ENCODE measurements at regions not wholly inside any gene's neighbourhood (a gene's known extent, or its start where the extent isn't known, plus 50 kb on each side); places are given as distances from the start of the nearest gene placed in this dataset.

DNA sequence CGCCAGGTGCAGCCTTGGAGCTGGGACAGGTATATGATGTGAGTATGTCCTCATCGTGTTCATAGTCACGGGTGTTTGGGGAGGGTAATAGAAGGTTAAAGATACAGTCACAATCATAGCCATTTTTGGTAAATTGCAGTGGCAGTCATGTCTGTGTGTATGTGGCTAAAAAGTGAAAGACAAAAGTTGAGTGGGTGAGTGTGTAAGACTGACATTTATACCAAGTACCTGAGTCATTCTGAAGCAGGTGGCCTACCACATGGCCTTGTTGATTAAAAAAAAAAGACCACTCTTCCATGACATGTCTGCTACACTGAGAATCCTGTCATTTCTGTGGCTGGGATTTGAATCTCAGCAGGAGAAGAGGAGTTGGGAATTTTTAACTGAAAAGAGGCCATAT, 181.9 kb downstream of the SCP2D1 start:
- WGBS (ENCODE audit: insufficient coverage) = 100% methylated on average over 1 of the region's 3 CpGs
- no peaks in the 10 kb centered on the region for H3K36me3 ChIP-seq (ENCODE audit: control insufficient read depth in 4 of 4, insufficient read depth in 4 of 4, low read length in 3 of 4)
- POLR2A ChIA-PET = no interaction called here
- CTCF ChIA-PET = no interaction called here
- no peak overlapping the region for H3K4me3 ChIP-seq (ENCODE audit: control insufficient read depth in 1 of 7, extremely low read depth in 1 of 7, insufficient read depth in 4 of 7, low read depth in 2 of 7, low read length in 6 of 7)
- no peaks in the 10 kb centered on the region for H3K4me1 ChIP-seq (ENCODE audit: control extremely low read depth in 1 of 4, control insufficient read depth in 4 of 4, insufficient read depth in 4 of 4, low read length in 3 of 4)
- DNase-seq = no peak
- no peaks in the 10 kb centered on the region for H3K27me3 ChIP-seq (replicated peaks in 2 of 5; ENCODE audit: control insufficient read depth in 4 of 5, insufficient read depth in 5 of 5, low read length in 4 of 5)
- no peak overlapping the region for H3K27ac ChIP-seq (ENCODE audit: insufficient read depth in 1 of 2, low read depth in 1 of 2, low read length in 2 of 2, poor library complexity in 1 of 2, severe bottlenecking in 2 of 2)
- peaks cover 0 to 5% (median 0%) of the 10 kb centered on the region in 5 experiments for H3K9me3 ChIP-seq (ENCODE audit: control extremely low read depth in 1 of 5, control insufficient read depth in 4 of 5, insufficient read depth in 2 of 5, low read depth in 1 of 5, low read length in 4 of 5)

DNA sequence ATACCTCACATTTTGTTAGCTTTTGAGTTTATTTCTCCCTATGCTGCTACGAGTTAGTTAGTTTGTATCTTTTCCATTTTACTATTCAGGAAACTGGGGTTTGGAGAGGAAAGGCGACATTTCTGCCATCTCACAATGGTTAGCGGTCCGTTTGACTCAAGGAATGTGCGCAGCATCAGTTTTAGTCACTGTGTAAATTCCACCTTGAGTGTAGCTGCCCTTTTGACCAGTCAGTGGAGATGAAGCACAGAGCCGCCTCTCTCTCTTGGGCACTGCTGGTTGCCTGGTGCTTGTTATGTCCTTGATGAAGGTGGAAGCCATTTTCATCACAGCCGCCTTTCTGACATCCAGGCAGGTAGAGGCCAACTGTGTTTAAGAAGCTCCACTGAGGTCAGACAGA, 185.5 kb downstream of the SCP2D1 start:
- Histone ChIP-seq H3K36me3 (ENCODE audit: control insufficient read depth in 4 of 4, insufficient read depth in 4 of 4, low read length in 3 of 4) (no peaks in the 10 kb centered on the region), H3K4me1 (ENCODE audit: control extremely low read depth in 1 of 4, control insufficient read depth in 4 of 4, insufficient read depth in 4 of 4, low read length in 3 of 4) (no peaks in the 10 kb centered on the region), H3K27ac (ENCODE audit: insufficient read depth in 1 of 2, low read depth in 1 of 2, low read length in 2 of 2, poor library complexity in 1 of 2, severe bottlenecking in 2 of 2) (no peak overlapping the region), H3K27me3 (replicated peaks in 2 of 5; ENCODE audit: control insufficient read depth in 4 of 5, insufficient read depth in 5 of 5, low read length in 4 of 5) (peaks cover 0 to 2% (median 0%) of the 10 kb centered on the region in 5 experiments), H3K4me3 (ENCODE audit: control insufficient read depth in 1 of 7, extremely low read depth in 1 of 7, insufficient read depth in 4 of 7, low read depth in 2 of 7, low read length in 6 of 7) (no peak overlapping the region), H3K9me3 (ENCODE audit: control extremely low read depth in 1 of 5, control insufficient read depth in 4 of 5, insufficient read depth in 2 of 5, low read depth in 1 of 5, low read length in 4 of 5) (peaks cover 0 to 5% (median 0%) of the 10 kb centered on the region in 5 experiments)
- CTCF ChIA-PET = interaction anchor here (1.2 to 1.3 kb wide), 2 partner anchors 10 to 24 kb away, joined by 3 to 4 read pairs; no protein-coding TSS in a partner anchor
- DNase-seq = no peak
- 94% methylated on average over 7 of the region's 7 CpGs for whole genome bisulfite sequencing (ENCODE audit: insufficient coverage)
- POLR2A ChIA-PET = no interaction called here

DNA sequence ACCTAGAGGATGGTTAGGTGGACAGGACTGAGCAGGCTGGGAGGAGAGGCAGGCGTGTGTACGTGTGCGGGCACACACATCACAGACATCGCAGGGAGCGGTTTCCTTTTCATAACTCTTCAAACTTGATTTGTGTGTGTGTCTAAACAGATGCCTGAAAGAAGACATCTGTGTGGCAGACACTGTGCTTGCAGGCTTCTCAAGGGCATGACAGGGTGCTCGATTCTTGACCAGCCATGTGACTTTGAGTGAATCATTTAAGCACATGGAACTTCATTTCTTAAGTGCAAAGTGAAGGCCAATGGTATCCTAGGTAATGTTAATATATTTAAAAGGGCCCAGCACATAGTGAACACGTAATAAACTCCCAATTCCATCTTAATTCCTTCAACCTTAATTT, 186.5 kb downstream of the SCP2D1 start:
- Histone ChIP-seq H3K9me3 (ENCODE audit: control extremely low read depth in 1 of 5, control insufficient read depth in 4 of 5, insufficient read depth in 2 of 5, low read depth in 1 of 5, low read length in 4 of 5) (peaks cover 0 to 4% (median 0%) of the 10 kb centered on the region in 5 experiments), H3K36me3 (ENCODE audit: control insufficient read depth in 4 of 4, insufficient read depth in 4 of 4, low read length in 3 of 4) (no peaks in the 10 kb centered on the region), H3K27me3 (replicated peaks in 2 of 5; ENCODE audit: control insufficient read depth in 4 of 5, insufficient read depth in 5 of 5, low read length in 4 of 5) (peaks cover 0 to 8% (median 0%) of the 10 kb centered on the region in 5 experiments), H3K4me1 (ENCODE audit: control extremely low read depth in 1 of 4, control insufficient read depth in 4 of 4, insufficient read depth in 4 of 4, low read length in 3 of 4) (no peaks in the 10 kb centered on the region), H3K4me3 (ENCODE audit: control insufficient read depth in 1 of 7, extremely low read depth in 1 of 7, insufficient read depth in 4 of 7, low read depth in 2 of 7, low read length in 6 of 7) (no peak overlapping the region), H3K27ac (ENCODE audit: insufficient read depth in 1 of 2, low read depth in 1 of 2, low read length in 2 of 2, poor library complexity in 1 of 2, severe bottlenecking in 2 of 2) (no peak overlapping the region)
- POLR2A ChIA-PET = no interaction called here
- CTCF ChIA-PET = interaction anchor here (1.2 to 1.3 kb wide), 2 partner anchors 9 to 23 kb away, joined by 3 to 4 read pairs; no protein-coding TSS in a partner anchor
- DNase-seq = no peak
- WGBS (ENCODE audit: insufficient coverage) = 92% methylated on average over 5 of the region's 7 CpGs

DNA sequence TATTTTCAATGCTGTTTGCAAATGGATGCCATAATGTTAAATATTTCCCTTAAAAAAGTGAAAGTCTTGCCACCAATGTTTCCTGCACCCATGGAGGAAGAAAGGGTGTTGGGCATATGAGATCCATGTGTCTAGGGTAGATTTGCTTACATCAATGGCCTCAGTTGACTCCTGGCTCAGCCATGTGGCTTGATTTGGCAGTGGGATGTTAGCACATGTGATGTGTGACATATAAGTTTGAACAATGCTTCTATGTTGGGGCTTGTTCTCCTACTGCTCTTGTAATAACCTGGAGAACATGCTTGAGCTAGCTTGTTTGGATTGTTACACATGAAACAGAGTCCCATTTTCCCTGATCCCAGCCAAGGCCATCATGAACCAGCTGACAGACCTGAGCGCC, 187.6 kb downstream of the SCP2D1 start:
- 100% methylated on average over 1 of the region's 1 CpG for WGBS (ENCODE audit: insufficient coverage)
- no peak for DNase-seq
- CTCF ChIA-PET = no interaction called here

DNA sequence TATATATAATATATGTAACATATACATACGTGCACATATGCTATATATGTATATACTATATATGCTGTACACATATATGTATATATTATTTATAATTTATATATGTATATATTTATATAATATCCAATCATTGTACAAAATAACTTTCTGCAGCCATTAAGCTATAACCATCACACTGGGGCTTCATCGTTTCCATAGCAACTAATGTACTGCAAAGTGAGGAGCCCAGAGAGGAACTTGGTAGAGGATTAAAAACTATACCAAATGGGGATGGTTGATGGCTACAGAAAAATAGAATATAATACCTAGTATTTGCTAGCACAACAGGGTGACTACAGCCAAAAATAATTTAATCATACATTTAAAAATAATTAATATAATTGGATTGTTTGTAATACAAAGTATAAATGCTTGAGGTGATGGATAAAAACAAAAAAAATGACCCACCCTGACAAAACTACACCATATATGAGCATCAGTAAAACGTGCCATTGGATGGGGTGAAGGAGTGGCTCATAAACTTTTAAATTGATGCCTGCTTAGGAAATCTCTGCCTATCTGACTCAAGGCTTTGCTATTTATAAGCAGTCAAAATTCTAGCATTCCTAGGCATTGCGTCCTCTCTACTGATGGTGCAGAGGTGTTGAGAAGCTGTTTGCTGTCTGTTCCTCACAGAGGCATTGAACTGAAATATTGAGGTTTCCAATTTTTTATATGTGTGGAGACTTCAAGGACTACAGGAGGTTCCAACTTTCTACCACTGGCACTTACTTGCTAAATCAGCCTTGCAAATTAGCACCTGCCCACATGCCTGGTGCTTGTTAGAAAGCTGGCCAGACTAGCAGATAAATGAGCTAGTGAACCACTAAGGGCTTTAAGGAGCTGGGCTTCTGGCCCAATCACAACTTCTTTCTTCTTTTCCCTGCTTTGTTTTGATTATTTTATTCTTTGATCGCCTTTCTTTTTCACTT, 190.1 kb downstream of the SCP2D1 start:
- Histone ChIP-seq H3K27ac (ENCODE audit: insufficient read depth in 1 of 2, low read depth in 1 of 2, low read length in 2 of 2, poor library complexity in 1 of 2, severe bottlenecking in 2 of 2) (no peak overlapping the region), H3K4me1 (ENCODE audit: control extremely low read depth in 1 of 4, control insufficient read depth in 4 of 4, insufficient read depth in 4 of 4, low read length in 3 of 4) (no peaks in the 10 kb centered on the region), H3K4me3 (ENCODE audit: control insufficient read depth in 1 of 7, extremely low read depth in 1 of 7, insufficient read depth in 4 of 7, low read depth in 2 of 7, low read length in 6 of 7) (no peak overlapping the region), H3K9me3 (ENCODE audit: control extremely low read depth in 1 of 5, control insufficient read depth in 4 of 5, insufficient read depth in 2 of 5, low read depth in 1 of 5, low read length in 4 of 5) (no peaks in the 10 kb centered on the region), H3K27me3 (replicated peaks in 2 of 5; ENCODE audit: control insufficient read depth in 4 of 5, insufficient read depth in 5 of 5, low read length in 4 of 5) (peaks cover 0 to 8% (median 0%) of the 10 kb centered on the region in 5 experiments), H3K36me3 (ENCODE audit: control insufficient read depth in 4 of 4, insufficient read depth in 4 of 4, low read length in 3 of 4) (no peaks in the 10 kb centered on the region)
- ChIA-PET POLR2A (no interaction called here), CTCF (interaction anchor here (1.3 kb wide), 1 partner anchor 9 kb away, joined by 3 read pairs; no protein-coding TSS in a partner anchor)
- DNase-seq = no peak
- WGBS (ENCODE audit: insufficient coverage) = 100% methylated on average over 2 of the region's 5 CpGs

More for the DNA sequence above, 187.6 kb downstream of the SCP2D1 start:
- Histone ChIP-seq H3K36me3 (ENCODE audit: control insufficient read depth in 4 of 4, insufficient read depth in 4 of 4, low read length in 3 of 4) (no peaks in the 10 kb centered on the region), H3K27me3 (replicated peaks in 2 of 5; ENCODE audit: control insufficient read depth in 4 of 5, insufficient read depth in 5 of 5, low read length in 4 of 5) (peaks cover 0 to 8% (median 0%) of the 10 kb centered on the region in 5 experiments), H3K27ac (ENCODE audit: insufficient read depth in 1 of 2, low read depth in 1 of 2, low read length in 2 of 2, poor library complexity in 1 of 2, severe bottlenecking in 2 of 2) (no peak overlapping the region), H3K4me3 (ENCODE audit: control insufficient read depth in 1 of 7, extremely low read depth in 1 of 7, insufficient read depth in 4 of 7, low read depth in 2 of 7, low read length in 6 of 7) (no peak overlapping the region), H3K4me1 (ENCODE audit: control extremely low read depth in 1 of 4, control insufficient read depth in 4 of 4, insufficient read depth in 4 of 4, low read length in 3 of 4) (no peaks in the 10 kb centered on the region), H3K9me3 (ENCODE audit: control extremely low read depth in 1 of 5, control insufficient read depth in 4 of 5, insufficient read depth in 2 of 5, low read depth in 1 of 5, low read length in 4 of 5) (no peaks in the 10 kb centered on the region)
- POLR2A ChIA-PET = no interaction called here

DNA sequence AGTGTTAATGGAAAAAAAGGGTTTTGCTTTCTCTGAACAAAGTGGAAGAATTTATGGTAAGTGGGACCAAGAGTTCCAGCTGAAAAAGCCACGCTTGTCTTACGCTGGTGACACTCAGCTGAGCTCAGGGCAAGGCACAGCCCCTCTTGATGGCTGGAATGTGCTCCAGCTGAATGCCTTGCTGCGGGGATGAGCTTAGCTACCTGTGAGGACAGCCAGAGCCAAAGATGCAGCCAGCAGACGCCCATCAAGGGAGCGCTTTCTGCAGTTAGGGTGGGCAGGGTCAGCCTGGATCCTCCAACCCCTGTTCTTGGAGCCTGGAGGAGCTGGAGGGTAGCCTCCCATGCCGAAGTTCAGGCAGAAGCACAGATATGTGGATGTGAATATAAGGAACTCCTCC, 191.4 kb downstream of the SCP2D1 start:
- CTCF ChIA-PET = interaction anchor here (1.3 kb wide), 1 partner anchor 11 kb away, joined by 3 read pairs; no protein-coding TSS in a partner anchor

DNA sequence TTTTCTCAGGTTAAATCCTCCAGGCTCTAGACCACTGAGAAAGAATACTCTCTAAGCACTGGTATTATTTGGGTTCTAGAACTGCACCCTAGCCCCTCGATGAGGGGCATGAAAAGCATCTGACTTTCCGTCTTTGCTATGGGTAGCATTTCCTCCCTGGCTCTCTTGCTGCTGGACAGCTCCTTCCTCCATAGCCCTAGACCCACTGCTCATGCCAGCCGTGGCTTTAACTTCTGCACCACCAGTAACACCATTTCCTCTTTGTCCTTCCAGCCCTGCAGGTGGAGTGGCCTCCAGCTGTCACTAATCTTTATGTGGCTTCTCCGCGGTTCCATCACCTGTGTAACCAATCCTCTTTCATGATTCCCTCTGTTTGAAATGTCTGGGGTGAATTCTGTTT, 194.9 kb downstream of the SCP2D1 start:
- peak in 1 of 3 donors; percentile 3 for DNase-seq
- 75% methylated on average over 2 of the region's 5 CpGs for WGBS (ENCODE audit: insufficient coverage)
- ChIA-PET POLR2A (no interaction called here), CTCF (no interaction called here)
- Histone ChIP-seq H3K27me3 (replicated peaks in 2 of 5; ENCODE audit: control insufficient read depth in 4 of 5, insufficient read depth in 5 of 5, low read length in 4 of 5) (peaks cover 0 to 8% (median 0%) of the 10 kb centered on the region in 5 experiments), H3K36me3 (ENCODE audit: control insufficient read depth in 4 of 4, insufficient read depth in 4 of 4, low read length in 3 of 4) (no peaks in the 10 kb centered on the region), H3K4me3 (ENCODE audit: control insufficient read depth in 1 of 7, extremely low read depth in 1 of 7, insufficient read depth in 4 of 7, low read depth in 2 of 7, low read length in 6 of 7) (no peak overlapping the region), H3K27ac (ENCODE audit: insufficient read depth in 1 of 2, low read depth in 1 of 2, low read length in 2 of 2, poor library complexity in 1 of 2, severe bottlenecking in 2 of 2) (no peak overlapping the region), H3K4me1 (ENCODE audit: control extremely low read depth in 1 of 4, control insufficient read depth in 4 of 4, insufficient read depth in 4 of 4, low read length in 3 of 4) (peaks cover 0 to 3% (median 0%) of the 10 kb centered on the region in 4 experiments), H3K9me3 (ENCODE audit: control extremely low read depth in 1 of 5, control insufficient read depth in 4 of 5, insufficient read depth in 2 of 5, low read depth in 1 of 5, low read length in 4 of 5) (no peaks in the 10 kb centered on the region)

More for the DNA sequence above, 191.4 kb downstream of the SCP2D1 start:
- POLR2A ChIA-PET = no interaction called here
- WGBS (ENCODE audit: insufficient coverage) = 94% methylated on average over 5 of the region's 6 CpGs
- Histone ChIP-seq H3K36me3 (ENCODE audit: control insufficient read depth in 4 of 4, insufficient read depth in 4 of 4, low read length in 3 of 4) (no peaks in the 10 kb centered on the region), H3K27me3 (replicated peaks in 2 of 5; ENCODE audit: control insufficient read depth in 4 of 5, insufficient read depth in 5 of 5, low read length in 4 of 5) (peaks cover 0 to 8% (median 0%) of the 10 kb centered on the region in 5 experiments), H3K27ac (ENCODE audit: insufficient read depth in 1 of 2, low read depth in 1 of 2, low read length in 2 of 2, poor library complexity in 1 of 2, severe bottlenecking in 2 of 2) (no peak overlapping the region), H3K9me3 (ENCODE audit: control extremely low read depth in 1 of 5, control insufficient read depth in 4 of 5, insufficient read depth in 2 of 5, low read depth in 1 of 5, low read length in 4 of 5) (no peaks in the 10 kb centered on the region), H3K4me1 (ENCODE audit: control extremely low read depth in 1 of 4, control insufficient read depth in 4 of 4, insufficient read depth in 4 of 4, low read length in 3 of 4) (peaks cover 0 to 3% (median 0%) of the 10 kb centered on the region in 4 experiments), H3K4me3 (ENCODE audit: control insufficient read depth in 1 of 7, extremely low read depth in 1 of 7, insufficient read depth in 4 of 7, low read depth in 2 of 7, low read length in 6 of 7) (no peak overlapping the region)
- DNase-seq = no peak

Data from common myeloid progenitor, CD34-positive (primary cell).